AG08396 (cell line): ENCODE measurements at regions not wholly inside any gene's neighbourhood (a gene's known extent, or its start where the extent isn't known, plus 50 kb on each side); places are given as distances from the start of the nearest gene placed in this dataset.
"Not testable (repeated sequence)": the region's sequence is repeated elsewhere in the genome, so short reads cannot be mapped to it uniquely, and the experiment has no call there.

Experiments
- DNase-seq: peaks from one replicate; pipeline ENCODE4 v3.0.0; 2012; ENCODE audit warnings: low spot score, mixed read lengths

DNA sequence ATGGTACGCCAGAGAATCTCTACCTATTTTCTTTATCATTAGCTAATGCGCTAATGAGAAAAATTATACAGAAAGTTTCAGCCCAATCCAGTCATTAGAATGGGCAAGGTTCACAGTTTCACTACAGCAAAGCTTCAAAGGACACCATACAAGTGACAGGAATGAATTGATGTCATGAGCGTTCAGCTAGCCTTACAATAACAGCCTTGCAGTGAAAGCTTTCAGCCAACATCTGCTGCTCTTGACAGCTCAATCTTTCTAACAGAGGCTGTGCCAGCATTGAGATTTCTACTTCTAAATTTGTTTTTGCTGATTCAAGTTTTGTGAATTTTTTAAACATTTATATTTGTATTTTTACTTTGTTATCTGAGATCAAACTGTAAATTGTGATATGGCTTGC, 302.4 kb upstream of the FAM174A start:
- DNase-seq, result no peak

DNA sequence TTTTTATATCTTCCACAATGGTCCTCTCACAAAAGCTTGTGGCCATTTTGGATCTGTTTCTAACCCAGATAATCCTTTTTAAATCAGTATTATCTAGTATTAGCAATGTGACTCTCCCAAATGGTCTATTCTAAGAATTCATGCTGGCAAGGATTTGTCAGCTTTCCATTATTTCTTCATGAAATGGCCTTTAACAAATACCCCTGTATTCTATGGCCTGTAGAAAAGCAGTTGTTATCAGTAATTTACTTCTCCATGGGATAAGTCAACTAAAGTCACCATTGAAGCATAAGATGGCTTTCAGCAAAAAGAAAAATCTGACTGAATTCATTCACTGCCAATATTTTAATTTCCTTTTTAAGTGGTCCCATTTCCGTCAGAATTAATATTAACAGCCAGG, 346.4 kb upstream of the FAM174A start:
- no peak for DNase-seq

DNA sequence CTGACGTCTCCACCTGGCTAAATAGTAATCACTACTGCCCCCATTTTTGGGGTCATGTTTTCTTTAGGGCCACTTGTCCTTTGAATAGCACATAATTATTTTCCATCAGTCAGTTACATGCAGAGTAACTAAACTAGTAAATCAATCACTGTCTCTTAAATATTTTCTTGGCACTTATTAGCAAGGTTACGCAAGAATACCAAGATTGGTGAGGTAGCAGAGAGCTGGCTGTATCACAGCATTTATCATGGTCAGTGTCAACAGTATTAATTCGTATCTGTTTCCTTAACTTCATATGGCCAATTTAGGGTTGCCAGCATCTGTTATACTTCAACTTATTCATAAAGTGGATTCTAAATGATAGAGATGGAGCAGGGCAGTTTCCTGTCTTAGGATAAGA, 346.8 kb upstream of the FAM174A start:
- no peak for DNase-seq

DNA sequence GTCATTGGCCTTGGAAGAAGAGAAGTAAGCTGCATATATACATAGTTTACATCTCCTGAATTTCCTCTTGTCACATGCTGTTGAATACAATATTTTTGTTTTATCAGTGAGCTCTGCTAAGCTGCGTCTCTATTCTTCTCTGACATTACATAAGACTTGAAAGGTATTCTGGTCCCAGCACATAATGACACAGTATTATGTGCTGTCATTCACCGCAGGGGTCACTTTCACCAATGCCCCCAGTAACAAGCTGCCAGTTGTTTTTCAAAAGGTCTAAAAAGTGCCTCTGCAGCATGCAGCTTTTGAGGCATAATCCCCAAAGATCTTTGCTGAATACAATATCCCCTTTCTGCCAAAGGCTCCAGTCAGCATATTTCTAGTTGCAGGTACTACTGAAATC, 349.0 kb upstream of the FAM174A start:
- DNase-seq, result no peak

GRCh38 chr5:100182402-100182801, 352.8 kb upstream of the FAM174A start:
- DNase-seq, result no peak

DNA sequence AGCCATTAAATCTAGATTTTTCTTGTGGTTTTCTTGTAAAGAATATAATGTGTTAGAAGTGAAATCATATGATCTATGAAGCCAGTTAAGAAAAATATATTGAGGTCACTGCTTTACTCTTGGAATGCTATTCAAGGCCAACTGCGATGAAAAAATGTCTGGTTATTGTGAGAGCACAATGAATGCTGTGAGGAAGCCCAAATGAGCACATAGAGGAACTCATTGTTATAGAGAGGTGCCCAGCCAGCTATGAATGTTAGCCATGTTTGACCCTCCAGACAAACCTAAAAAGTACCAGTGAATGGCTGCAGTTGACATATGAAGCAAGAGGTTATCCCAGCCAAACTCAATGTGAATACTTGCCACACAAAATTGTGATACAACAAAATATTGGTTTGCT, 359.8 kb upstream of the FAM174A start:
- no peak for DNase-seq

DNA sequence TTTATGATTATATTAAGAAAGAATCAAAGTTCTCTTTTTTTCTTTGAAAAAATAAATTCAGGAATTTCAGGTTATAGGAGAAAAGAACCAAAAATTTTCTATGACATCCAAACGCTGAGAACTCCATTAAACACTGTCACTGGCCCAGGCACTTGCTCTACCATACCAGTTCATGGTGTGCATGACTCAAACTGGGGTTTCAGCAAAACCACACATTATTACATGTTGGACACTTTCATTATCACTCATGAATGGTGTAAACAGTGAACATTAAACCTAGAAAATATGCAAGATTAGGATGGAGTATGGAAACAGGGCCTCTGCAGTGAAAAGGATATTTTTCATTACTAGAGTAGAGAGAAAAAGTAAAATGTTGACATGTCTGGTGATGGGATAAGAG, 369.9 kb upstream of the FAM174A start:
- DNase-seq, result no peak

DNA sequence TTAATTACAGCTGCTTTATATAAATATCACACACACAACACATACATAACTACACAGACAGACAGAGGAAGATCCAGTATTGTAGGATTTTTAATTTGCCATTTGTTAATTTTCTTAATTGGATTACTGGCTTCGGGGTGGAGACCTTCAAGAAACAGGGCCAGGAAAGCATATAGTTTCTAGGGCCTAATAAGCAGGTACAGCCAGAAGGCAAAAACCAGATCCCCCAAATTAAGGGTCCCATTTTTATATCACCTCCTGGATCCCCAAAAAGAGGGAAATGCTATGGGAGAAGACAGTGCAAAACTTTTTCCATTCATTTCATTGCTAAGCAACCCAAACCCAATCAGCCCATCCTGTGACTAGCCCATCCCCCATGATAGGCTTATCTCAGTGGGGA, 373.3 kb upstream of the FAM174A start:
- DNase-seq, result no peak

- DNase-seq, result no peak
Measured at GRCh38 chr5:100157066-100157465, 378.1 kb upstream of the FAM174A start.

- DNase-seq, result no peak
Measured at GRCh38 chr5:100148239-100148638, 386.9 kb upstream of the FAM174A start.

- no peak for DNase-seq
Measured at GRCh38 chr5:100142607-100143006, 392.6 kb upstream of the FAM174A start.

DNA sequence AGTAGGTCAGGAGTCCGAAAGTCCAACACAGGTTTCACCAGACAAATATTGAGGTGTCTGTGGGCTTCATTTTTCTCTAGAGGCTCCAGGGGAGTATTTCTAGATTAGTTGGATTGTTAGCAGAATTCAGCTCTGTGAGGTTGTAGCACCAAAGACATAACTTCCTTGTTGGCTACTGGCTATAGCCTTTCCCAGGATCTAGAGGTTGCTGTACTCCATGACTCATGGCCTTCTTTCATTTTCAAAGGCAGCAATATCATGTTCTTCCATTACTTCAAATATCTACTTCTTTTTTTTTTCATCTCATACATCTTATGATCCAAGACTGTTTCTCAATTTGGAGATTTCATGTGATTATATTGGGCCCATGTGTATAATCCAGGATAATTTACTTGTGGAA, 404.0 kb upstream of the FAM174A start:
- no peak for DNase-seq

DNA sequence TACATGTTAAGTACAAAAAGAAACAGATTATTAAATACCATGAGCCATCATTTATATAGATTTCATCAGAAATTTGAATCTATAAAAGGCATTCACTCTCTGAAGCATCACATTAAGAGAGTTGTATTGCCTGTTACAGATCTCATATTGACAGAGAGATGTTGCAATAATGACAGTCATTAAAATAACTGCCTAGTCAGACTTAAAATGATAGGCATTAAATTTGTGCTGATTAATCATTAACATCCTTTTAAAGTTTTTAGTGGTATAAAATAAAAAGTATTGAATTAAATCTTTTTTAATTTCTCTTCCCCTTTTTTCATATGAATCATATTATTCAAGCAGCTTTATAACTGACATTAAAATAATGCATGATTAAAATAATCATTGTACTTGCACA, 404.9 kb upstream of the FAM174A start:
- DNase-seq, result no peak

DNA sequence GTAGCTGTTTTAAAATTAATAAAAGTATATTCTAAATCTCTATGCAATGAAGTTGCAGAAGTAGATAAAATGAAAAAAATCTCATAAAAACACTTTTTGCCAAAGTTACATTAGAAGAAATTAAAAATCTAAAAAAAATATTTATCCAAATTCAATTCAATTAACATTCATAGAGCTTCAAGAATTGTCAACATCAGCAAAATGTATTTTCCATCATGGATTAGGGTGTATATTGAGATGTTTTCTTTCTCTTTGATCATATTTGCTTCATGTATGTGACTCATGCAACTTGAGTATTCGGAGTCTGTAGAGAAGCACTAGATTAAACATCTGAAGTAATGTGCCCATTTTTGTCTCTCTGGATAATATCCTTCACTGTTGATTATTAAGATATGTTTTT, 415.3 kb upstream of the FAM174A start:
- no peak for DNase-seq

DNA sequence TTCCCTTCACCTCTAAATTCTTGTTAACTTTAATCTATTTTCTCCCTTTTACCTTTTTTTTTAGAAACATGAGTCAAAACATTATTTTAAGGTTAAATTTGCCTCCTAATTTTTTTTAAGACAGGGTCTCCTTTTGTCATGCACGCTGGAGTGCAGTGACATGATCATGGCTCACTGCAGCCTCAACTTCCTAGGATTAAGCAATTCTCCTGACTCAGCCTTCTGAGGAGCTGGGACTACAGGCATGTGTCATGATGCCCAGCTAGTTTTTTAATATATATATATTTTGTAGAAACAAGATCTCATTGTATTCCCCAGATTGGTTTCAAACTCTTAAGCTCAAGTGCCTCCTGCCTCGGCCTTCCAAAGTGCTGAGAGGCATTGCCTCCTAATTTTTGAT, 424.7 kb upstream of the FAM174A start:
- DNase-seq, result no peak

GRCh38 chr5:100108883-100109282, 426.3 kb upstream of the FAM174A start:
- DNase-seq, result no peak

- DNase-seq, result not testable (repeated sequence)
Measured at GRCh38 chr5:100103592-100104119, 431.5 kb upstream of the FAM174A start.

DNA sequence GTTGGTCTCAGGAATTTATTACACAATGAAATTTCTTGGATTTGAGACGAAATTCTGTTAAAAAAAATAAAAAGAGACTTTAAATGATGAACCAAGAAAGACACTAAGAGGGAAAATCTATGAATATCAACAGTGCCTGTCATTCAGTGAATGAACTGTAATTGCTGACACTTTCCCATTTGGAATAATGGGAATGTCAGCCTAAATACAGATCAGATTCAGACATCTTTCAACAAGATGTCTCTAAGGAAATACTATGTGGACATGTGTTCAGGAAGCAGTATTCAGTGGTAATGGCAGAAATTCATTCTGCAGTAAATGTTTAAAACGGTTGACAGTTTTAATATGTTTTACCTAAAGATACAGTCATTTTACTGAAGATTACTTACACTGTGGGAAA, 433.7 kb upstream of the FAM174A start:
- DNase-seq, result not testable (repeated sequence)

DNA sequence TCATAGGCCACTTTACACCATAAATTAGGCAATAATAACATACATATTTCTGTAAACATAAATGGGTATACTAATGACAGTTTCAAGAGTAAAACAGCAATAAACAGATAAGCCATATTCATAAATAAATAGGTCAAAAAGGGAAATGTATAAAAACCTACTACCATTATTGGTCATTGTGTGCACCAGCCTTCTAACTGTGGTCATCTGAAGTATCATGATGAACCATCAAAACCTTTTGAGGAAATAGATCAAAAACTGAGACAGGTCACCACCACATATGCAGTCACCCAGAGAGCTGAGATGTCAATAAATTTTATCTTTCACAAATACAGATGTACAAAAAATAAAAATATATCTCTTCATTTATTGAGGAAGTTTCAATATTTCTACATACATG, 438.8 kb upstream of the FAM174A start:
- not testable (repeated sequence) for DNase-seq

- not testable (repeated sequence) for DNase-seq
Measured at GRCh38 chr5:100080703-100081102, 454.5 kb upstream of the FAM174A start.

DNA sequence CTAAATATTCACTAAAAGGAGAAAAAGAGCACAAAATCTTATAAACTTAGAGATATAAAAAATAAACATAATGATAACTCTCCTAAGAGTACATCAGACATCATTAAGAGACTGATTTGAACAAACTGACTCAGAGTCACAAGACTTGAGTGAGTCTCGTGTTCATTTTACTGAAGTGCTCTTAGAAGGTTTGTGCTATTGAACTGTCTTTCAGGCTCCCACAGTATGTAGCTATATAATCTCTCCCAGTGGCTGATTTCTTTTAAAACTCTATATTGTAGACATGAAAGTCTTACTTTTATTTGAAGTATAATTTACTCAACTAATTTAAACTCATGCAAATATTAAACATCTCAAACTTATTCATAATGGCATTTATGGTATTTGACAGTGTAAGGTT, 456.0 kb upstream of the FAM174A start:
- not testable (repeated sequence) for DNase-seq

DNA sequence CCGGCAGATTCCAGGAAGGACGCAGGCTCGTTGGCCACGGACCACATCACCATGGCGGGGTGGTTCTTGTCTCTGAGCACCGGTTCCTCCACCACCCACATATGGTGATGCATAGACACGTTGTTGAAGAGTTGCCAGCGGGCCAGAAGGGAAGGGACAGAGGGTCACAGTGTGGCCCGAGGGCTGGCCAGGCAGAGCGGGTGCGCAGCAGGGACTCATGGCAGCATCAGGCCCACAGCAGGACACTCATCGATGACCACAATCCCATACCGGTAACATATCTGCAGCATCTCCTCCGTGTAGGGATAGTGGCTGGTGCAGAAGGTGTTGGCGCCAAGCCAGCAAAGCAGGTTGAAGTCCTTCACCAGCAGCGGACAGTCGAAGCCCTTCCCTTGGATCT, 469.2 kb upstream of the FAM174A start:
- not testable (repeated sequence) for DNase-seq

DNA sequence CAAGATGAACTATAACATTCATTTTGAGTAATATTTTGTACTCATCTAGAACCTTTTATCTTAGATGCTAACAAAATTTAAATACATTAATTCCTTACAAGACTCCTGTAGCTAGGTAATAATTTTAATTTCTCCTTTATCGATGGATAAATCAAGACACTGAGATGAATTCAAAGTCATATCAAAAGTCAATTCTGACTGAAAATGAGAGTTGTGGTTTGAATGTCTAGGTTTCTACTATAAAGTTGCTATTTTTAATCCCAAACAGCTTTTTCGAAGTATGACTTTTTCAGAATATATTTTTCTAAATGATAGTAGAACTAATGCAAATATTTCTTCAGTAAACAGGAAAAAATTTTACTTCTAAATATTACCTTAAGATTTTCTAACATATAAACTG, 491.7 kb upstream of the FAM174A start:
- DNase-seq, result no peak

GRCh38 chr5:100026606-100027005, 508.6 kb upstream of the FAM174A start:
- no peak for DNase-seq

- DNase-seq, result no peak
Measured at GRCh38 chr5:100023536-100023935, 511.6 kb upstream of the FAM174A start.
